HCT116 (cell line): ENCODE measurements at regions not wholly inside any gene's neighbourhood (a gene's known extent, or its start where the extent isn't known, plus 50 kb on each side); places are given as distances from the start of the nearest gene placed in this dataset.

ENCODE experiments used
- ATAC-seq: fragments of 200-7000 bp; cut with Tn5 transposase; 2 replicates; pipeline ENCODE4 v1.9.1; 2020; ENCODE audit warnings: mild to moderate bottlenecking, moderate library complexity
- BruUV-seq: library from RNA; stranded (reverse); fragments of 400-500 nt; replicated peaks from 2 replicates; lab custom pipeline; 2021; lab: Mats Ljungman, UMichigan
- CTCF ChIA-PET: fragments of 300-600 bp; sonication (Branson Sonifier 250); formaldehyde crosslinking; loops from one replicate; lab custom pipeline; 2021; ENCODE audit warnings: antibody characterized with exemption; lab: Charles Lee
- POLR2A ChIA-PET: fragments of 300-600, 350-600 bp; sonication (Branson Sonifier 250); formaldehyde crosslinking; loops from one replicate; lab custom pipeline; 2021; ENCODE audit warnings: antibody characterized with exemption; lab: Charles Lee
- RAD21 ChIA-PET, 2 experiments: fragments of 300-600 bp; sonication (Branson Sonifier 250); formaldehyde crosslinking; loops; one replicate each; lab custom pipeline; 2023; ENCODE audit warnings: low total read pairs in 2 of 2; ENCODE audit not compliant: uncharacterized antibody in 2 of 2, unreplicated experiment in 2 of 2, low non-redundant PET in 1 of 2; lab: Charles Lee
- DNase-seq: peaks from one replicate; pipeline ENCODE4 v3.0.0-alpha.2; 2010; ENCODE audit warnings: low read depth, low spot score
- H2AFZ ChIP-seq: fragments of 200-600 bp; shearing (Covaris generic), sonication (generic); 2 replicates; pipeline ENCODE4 v1.6.1; 2017; ENCODE audit warnings: low read depth, mixed run types, mixed read lengths, antibody characterized with exemption, low read length; ENCODE audit not compliant: poor library complexity, severe bottlenecking
- H3K27ac ChIP-seq: 2 replicates; pipeline ENCODE4 v1.5.1; 2012; ENCODE audit warnings: low read depth, low read length
- H3K27me3 ChIP-seq: fragments of 200-600 bp; sonication (generic); 2 replicates; pipeline ENCODE4 v1.6.1; 2016; ENCODE audit warnings: mixed run types, low read length, mixed read lengths; ENCODE audit not compliant: insufficient read depth
- H3K36me3 ChIP-seq, 2 experiments: fragments of 200-500 bp in 1 of 2; fragments of 200-600 bp in 1 of 2; sonication (Bioruptor generic) in 1 of 2; sonication (generic) in 1 of 2; 2 replicates each; pipeline versions ENCODE4 v1.5.1 to v1.6.1; 2014 to 2016; ENCODE audit warnings: low read length in 2 of 2, inconsistent platforms in 1 of 2, mixed read lengths in 1 of 2, mixed run types in 1 of 2; ENCODE audit not compliant: insufficient read depth in 2 of 2, control insufficient read depth in 1 of 2
- H3K4me1 ChIP-seq, 2 experiments: fragments of 200-600 bp in 1 of 2; sonication (generic) in 1 of 2; 2 replicates each; pipeline versions ENCODE4 v1.5.1 to v1.6.1; 2012 to 2017; ENCODE audit warnings: low read length in 2 of 2, inconsistent platforms in 1 of 2, mild to moderate bottlenecking in 1 of 2, mixed read lengths in 1 of 2, mixed run types in 1 of 2, moderate library complexity in 1 of 2; ENCODE audit not compliant: insufficient read depth in 2 of 2, control insufficient read depth in 1 of 2
- H3K4me2 ChIP-seq: fragments of 200-600 bp; sonication (generic); 2 replicates; pipeline ENCODE4 v1.6.1; 2017; ENCODE audit warnings: mixed run types, low read length, mixed read lengths
- H3K4me3 ChIP-seq, 2 experiments: fragments of 200-600 bp in 1 of 2; sonication (generic) in 1 of 2; replicated peaks in 1 of 2; 2 replicates each; pipeline ENCODE4 v1.5.1; 2011 to 2016; ENCODE audit warnings: low read length in 2 of 2, control low read depth in 1 of 2, low read depth in 1 of 2, mild to moderate bottlenecking in 1 of 2, mixed read lengths in 1 of 2, mixed run types in 1 of 2
- H3K79me2 ChIP-seq: fragments of 200-600 bp; sonication (generic); 2 replicates; pipeline ENCODE4 v1.6.1; 2017; ENCODE audit warnings: mild to moderate bottlenecking, mixed run types, low read length, moderate library complexity, mixed read lengths; ENCODE audit not compliant: insufficient read depth
- H3K9ac ChIP-seq: fragments of 200-600 bp; sonication (generic); 2 replicates; pipeline ENCODE4 v1.6.1; 2016; ENCODE audit warnings: low read length, mixed read lengths
- H3K9me2 ChIP-seq: fragments of 200-600 bp; sonication (generic), shearing (Covaris generic); 2 replicates; pipeline ENCODE4 v1.6.1; 2017; ENCODE audit warnings: mixed run types, mild to moderate bottlenecking, moderate library complexity; ENCODE audit not compliant: insufficient read depth
- H3K9me3 ChIP-seq, 2 experiments: fragments of 200-500 bp in 1 of 2; fragments of 200-600 bp in 1 of 2; sonication (Bioruptor generic) in 1 of 2; sonication (generic) in 1 of 2; 2 replicates each; pipeline ENCODE4 v1.6.1; 2014 to 2017; ENCODE audit warnings: low read length in 2 of 2, mixed read lengths in 2 of 2, inconsistent platforms in 1 of 2, low read depth in 1 of 2, mild to moderate bottlenecking in 1 of 2, mixed run types in 1 of 2, moderate library complexity in 1 of 2; ENCODE audit not compliant: control insufficient read depth in 1 of 2, insufficient read depth in 1 of 2
- H4K20me1 ChIP-seq: fragments of 200-600 bp; sonication (generic), shearing (Covaris generic); 2 replicates; pipeline ENCODE4 v1.6.1; 2017; ENCODE audit warnings: mixed run types, mild to moderate bottlenecking, moderate library complexity; ENCODE audit not compliant: insufficient read depth
- CEBPB ChIP-seq: IDR thresholded peaks from 2 replicates; pipeline ENCODE4 v1.6.1; 2012; ENCODE audit warnings: low read depth
- CTCF ChIP-seq, 3 experiments: fragments of 200-600 bp in 1 of 3; sonication (generic) in 1 of 3; IDR thresholded peaks in 2 of 3; conservative IDR thresholded peaks in 1 of 3; 2 replicates each; pipeline ENCODE4 v1.5.1; 2012 to 2017; ENCODE audit warnings: low read depth in 2 of 3, low read length in 2 of 3, antibody characterized with exemption in 1 of 3, borderline replicate concordance in 1 of 3, control low read depth in 1 of 3, mild to moderate bottlenecking in 1 of 3, mixed read lengths in 1 of 3, mixed run types in 1 of 3, moderate library complexity in 1 of 3; ENCODE audit not compliant: insufficient read depth in 1 of 3
- EZH2 ChIP-seq: fragments of 200-600 bp; sonication (generic); IDR thresholded peaks from 2 replicates; pipeline ENCODE4 v1.6.1; 2017; ENCODE audit warnings: antibody characterized with exemption, mixed run types
- EZH2phosphoT487 ChIP-seq: fragments of 200-600 bp; IDR thresholded peaks from 2 replicates; pipeline ENCODE4 v1.6.1; 2018; ENCODE audit warnings: antibody characterized with exemption, borderline replicate concordance
- ZBTB33 ChIP-seq: IDR thresholded peaks from 2 replicates; pipeline ENCODE4 v1.6.1; 2011; ENCODE audit warnings: mild to moderate bottlenecking, low read length, moderate library complexity; ENCODE audit not compliant: insufficient replicate concordance; ENCODE audit errors: extremely low read depth
- intact Hi-C: fragments of 100-400 bp; cut with micrococcal nuclease; formaldehyde crosslinking; loops from 2 replicates; pipeline ENCODE4 v1.10.0; 2022

- intact Hi-C loops: no loop called here
- ATAC-seq (no peak), DNase-seq (no peak)
- no peak overlapping the region for H2AFZ ChIP-seq
- H3K9ac ChIP-seq: no peak overlapping the region
- no peak overlapping the region for H3K4me2 ChIP-seq
- H3K4me3 ChIP-seq: no peak overlapping the region
- no peaks in the 10 kb centered on the region for H3K9me3 ChIP-seq
- H4K20me1 ChIP-seq: no peaks in the 10 kb centered on the region
- H3K9me2 ChIP-seq: no peaks in the 10 kb centered on the region
- peaks cover 18% of the 10 kb centered on the region for H3K27me3 ChIP-seq
- H3K36me3 ChIP-seq: no peaks in the 10 kb centered on the region
- H3K79me2 ChIP-seq: no peaks in the 10 kb centered on the region
- ChIA-PET POLR2A (no interaction called here), RAD21 (no interaction called here), CTCF (no interaction called here)
- TF ChIP-seq ZBTB33: no peak
- no peak for TF ChIP-seq CEBPB
- no peak for TF ChIP-seq EZH2
- H3K27ac ChIP-seq: no peak overlapping the region
- no peaks in the 10 kb centered on the region for H3K4me1 ChIP-seq
- BruUV-seq: no TSS peak
Measured at GRCh38 chr3:99576904-99577559, 61.4 kb upstream of the COL8A1 start.

- H2AFZ ChIP-seq: no peak overlapping the region
- ChIA-PET RAD21 (no interaction called here), POLR2A (no interaction called here), CTCF (no interaction called here)
- no peaks in the 10 kb centered on the region for H3K4me1 ChIP-seq
- no peaks in the 10 kb centered on the region for H4K20me1 ChIP-seq
- BruUV-seq: no TSS peak
- TF ChIP-seq EZH2phosphoT487 (no peak), CTCF (IDR thresholded peaks at IDR 0.05 in 2 of 3, conservative IDR thresholded peaks at IDR 0.05 in 1 of 3; ENCODE audit: borderline replicate concordance in 1 of 3, insufficient read depth in 1 of 3, low read depth in 2 of 3, low read length in 2 of 3) (no peak)
- DNase-seq (no peak), ATAC-seq (no peak)
- H3K79me2 ChIP-seq: no peaks in the 10 kb centered on the region
- no peak overlapping the region for H3K4me3 ChIP-seq
- H3K27me3 ChIP-seq: peaks cover 10% of the 10 kb centered on the region; the same call in 1 of the 2 replicates
- H3K9ac ChIP-seq: no peak overlapping the region
- intact Hi-C loops: no loop called here
- no peak overlapping the region for H3K4me2 ChIP-seq
- H3K9me2 ChIP-seq: no peaks in the 10 kb centered on the region
- H3K36me3 ChIP-seq: no peaks in the 10 kb centered on the region
- no peak overlapping the region for H3K27ac ChIP-seq
- H3K9me3 ChIP-seq: no peaks in the 10 kb centered on the region
Measured at GRCh38 chr3:99575683-99576082, 62.7 kb upstream of the COL8A1 start.
